MM.1S (cell line): ENCODE measurements at regions not wholly inside any gene's neighbourhood (a gene's known extent, or its start where the extent isn't known, plus 50 kb on each side); places are given as distances from the start of the nearest gene placed in this dataset.

Experiments used
- DNase-seq: peaks from one replicate; pipeline ENCODE4 v3.0.0-alpha.2; 2015
- H2AFZ ChIP-seq: fragments of 300-600 bp; sonication (generic); 2 replicates; pipeline ENCODE4 v1.6.0; 2016; ENCODE audit warnings: antibody characterized with exemption, low read length
- H3F3A ChIP-seq: fragments of 300-600 bp; sonication (generic); 2 replicates; pipeline ENCODE4 v1.6.1; 2016; ENCODE audit warnings: mild to moderate bottlenecking, antibody characterized with exemption, low read length, moderate library complexity, mixed read lengths; ENCODE audit not compliant: insufficient read depth
- H3K27ac ChIP-seq: fragments of 300-600 bp; sonication (generic); 2 replicates; pipeline ENCODE4 v1.5.1; 2016; ENCODE audit warnings: mild to moderate bottlenecking, low read length
- H3K27me3 ChIP-seq: fragments of 300-600 bp; sonication (generic); replicated peaks from 2 replicates; pipeline ENCODE4 v1.6.0; 2016; ENCODE audit warnings: low read length; ENCODE audit not compliant: insufficient read depth
- H3K36me3 ChIP-seq: fragments of 300-600 bp; sonication (generic); replicated peaks from 2 replicates; pipeline ENCODE4 v1.6.1; 2016; ENCODE audit warnings: mild to moderate bottlenecking, low read length, mixed read lengths; ENCODE audit not compliant: insufficient read depth
- H3K4me1 ChIP-seq: fragments of 300-600 bp; sonication (generic); 2 replicates; pipeline ENCODE4 v1.6.1; 2016; ENCODE audit warnings: low read length, mixed read lengths
- H3K4me2 ChIP-seq: fragments of 300-600 bp; sonication (generic); 2 replicates; pipeline ENCODE4 v1.6.0; 2016; ENCODE audit warnings: low read depth, low read length
- H3K4me3 ChIP-seq: fragments of 300-600 bp; sonication (generic); 2 replicates; pipeline ENCODE4 v1.5.1; 2016; ENCODE audit warnings: low read length, mixed read lengths
- H3K79me2 ChIP-seq: fragments of 300-600 bp; sonication (generic); 2 replicates; pipeline ENCODE4 v1.6.1; 2016; ENCODE audit warnings: mixed run types, low read length, mixed read lengths
- H3K9ac ChIP-seq: fragments of 300-600 bp; sonication (generic); 2 replicates; pipeline ENCODE4 v1.6.1; 2016; ENCODE audit warnings: low read length, mixed read lengths
- H3K9me2 ChIP-seq: fragments of 300-600 bp; sonication (generic); replicated peaks from 2 replicates; pipeline ENCODE4 v1.6.1; 2016; ENCODE audit warnings: mild to moderate bottlenecking, low read length, mixed read lengths; ENCODE audit not compliant: insufficient read depth
- H3K9me3 ChIP-seq: fragments of 300-600 bp; sonication (generic); replicated peaks from 2 replicates; pipeline ENCODE4 v1.6.1; 2016; ENCODE audit warnings: mild to moderate bottlenecking, low read length, mixed read lengths; ENCODE audit not compliant: insufficient read depth
- H4K20me1 ChIP-seq: fragments of 300-600 bp; sonication (generic); 2 replicates; pipeline ENCODE4 v1.6.1; 2016; ENCODE audit warnings: mild to moderate bottlenecking, low read length, moderate library complexity, mixed read lengths; ENCODE audit not compliant: insufficient read depth
- EZH2 ChIP-seq: fragments of 300-600 bp; sonication (generic); optimal IDR thresholded peaks from 2 replicates; pipeline ENCODE3; 2017; ENCODE audit warnings: low read depth, mild to moderate bottlenecking, antibody characterized with exemption, low read length, mixed read lengths
- EZH2phosphoT487 ChIP-seq: fragments of 300-600 bp; sonication (generic); IDR thresholded peaks from 2 replicates; pipeline ENCODE4 v1.6.1; 2018; ENCODE audit warnings: antibody characterized with exemption, low read length
- TF ChIP-seq, protein P1 (sequence below): fragments of 300-600 bp; sonication (generic); IDR thresholded peaks from 2 replicates; pipeline ENCODE4 v1.5.1; 2016; ENCODE audit warnings: antibody characterized with exemption, low read length, mixed read lengths

DNA sequence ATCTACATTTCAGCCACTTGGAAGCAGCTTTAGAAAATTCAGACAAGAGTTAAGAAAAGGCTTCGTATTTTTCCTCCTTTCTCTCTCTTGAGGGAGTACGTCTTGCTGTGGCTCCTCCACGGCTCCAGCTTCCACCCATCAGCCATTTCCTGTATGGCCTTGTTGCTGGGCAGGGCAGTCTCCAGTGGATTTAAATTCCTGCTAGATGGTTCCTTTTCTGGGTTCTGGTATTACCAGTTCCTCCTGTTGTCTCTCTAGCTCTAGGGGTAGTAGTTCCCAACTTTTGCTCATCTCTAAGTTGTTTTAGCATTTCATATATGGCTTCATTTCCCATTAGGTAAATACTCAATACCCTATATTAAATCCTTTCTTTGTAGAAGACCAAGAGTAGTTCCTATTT, 1098.3 kb downstream of the ADGRL2 start:
- no peaks in the 10 kb centered on the region for H3K79me2 ChIP-seq
- TF ChIP-seq EZH2phosphoT487, result no peak
- TF ChIP-seq, protein P1, sequence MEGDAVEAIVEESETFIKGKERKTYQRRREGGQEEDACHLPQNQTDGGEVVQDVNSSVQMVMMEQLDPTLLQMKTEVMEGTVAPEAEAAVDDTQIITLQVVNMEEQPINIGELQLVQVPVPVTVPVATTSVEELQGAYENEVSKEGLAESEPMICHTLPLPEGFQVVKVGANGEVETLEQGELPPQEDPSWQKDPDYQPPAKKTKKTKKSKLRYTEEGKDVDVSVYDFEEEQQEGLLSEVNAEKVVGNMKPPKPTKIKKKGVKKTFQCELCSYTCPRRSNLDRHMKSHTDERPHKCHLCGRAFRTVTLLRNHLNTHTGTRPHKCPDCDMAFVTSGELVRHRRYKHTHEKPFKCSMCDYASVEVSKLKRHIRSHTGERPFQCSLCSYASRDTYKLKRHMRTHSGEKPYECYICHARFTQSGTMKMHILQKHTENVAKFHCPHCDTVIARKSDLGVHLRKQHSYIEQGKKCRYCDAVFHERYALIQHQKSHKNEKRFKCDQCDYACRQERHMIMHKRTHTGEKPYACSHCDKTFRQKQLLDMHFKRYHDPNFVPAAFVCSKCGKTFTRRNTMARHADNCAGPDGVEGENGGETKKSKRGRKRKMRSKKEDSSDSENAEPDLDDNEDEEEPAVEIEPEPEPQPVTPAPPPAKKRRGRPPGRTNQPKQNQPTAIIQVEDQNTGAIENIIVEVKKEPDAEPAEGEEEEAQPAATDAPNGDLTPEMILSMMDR, result no peak
- TF ChIP-seq EZH2, result no peak
- no peak overlapping the region for H3K4me3 ChIP-seq
- no peak for DNase-seq
- H3K27me3 ChIP-seq, result no peaks in the 10 kb centered on the region
- no peaks in the 10 kb centered on the region for H3F3A ChIP-seq
- no peaks in the 10 kb centered on the region for H3K9me3 ChIP-seq
- H3K27ac ChIP-seq, result no peak overlapping the region
- no peaks in the 10 kb centered on the region for H3K36me3 ChIP-seq
- H3K4me2 ChIP-seq, result no peak overlapping the region
- H3K4me1 ChIP-seq, result no peaks in the 10 kb centered on the region
- H3K9ac ChIP-seq, result no peak overlapping the region
- H3K9me2 ChIP-seq, result no peaks in the 10 kb centered on the region
- H2AFZ ChIP-seq, result no peak overlapping the region
- no peaks in the 10 kb centered on the region for H4K20me1 ChIP-seq

DNA sequence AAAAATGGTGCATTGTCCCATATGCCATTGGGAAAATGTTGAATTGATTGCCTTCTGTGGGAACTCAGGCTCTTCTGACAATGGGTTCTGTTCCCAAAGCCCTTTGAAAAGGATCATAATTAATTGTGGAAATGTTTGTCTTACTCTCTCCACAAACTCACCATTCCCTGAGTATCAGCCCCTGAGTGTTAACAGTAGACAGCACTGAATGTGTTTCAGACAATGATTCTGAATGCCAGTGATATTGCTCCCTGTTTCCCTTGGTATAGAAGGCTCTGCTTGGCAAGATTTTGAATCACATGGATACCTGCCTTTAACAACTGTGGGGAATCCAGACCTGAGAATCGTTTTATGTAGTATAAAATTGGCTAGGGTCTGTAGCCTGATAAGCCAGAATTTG, 1096.8 kb downstream of the ADGRL2 start:
- no peak for DNase-seq
- H3K27ac ChIP-seq, result no peak overlapping the region
- no peak overlapping the region for H3K9ac ChIP-seq
- H3K4me1 ChIP-seq, result no peaks in the 10 kb centered on the region
- no peaks in the 10 kb centered on the region for H3K79me2 ChIP-seq
- H3K4me3 ChIP-seq, result no peak overlapping the region
- no peaks in the 10 kb centered on the region for H3K36me3 ChIP-seq
- H3K9me2 ChIP-seq, result no peaks in the 10 kb centered on the region
- no peaks in the 10 kb centered on the region for H3K9me3 ChIP-seq
- no peaks in the 10 kb centered on the region for H3F3A ChIP-seq
- TF ChIP-seq EZH2 (no peak), EZH2phosphoT487 (no peak)
- TF ChIP-seq, protein P1, result no peak
- H2AFZ ChIP-seq, result no peak overlapping the region
- no peaks in the 10 kb centered on the region for H3K27me3 ChIP-seq
- no peak overlapping the region for H3K4me2 ChIP-seq
- H4K20me1 ChIP-seq, result no peaks in the 10 kb centered on the region

DNA sequence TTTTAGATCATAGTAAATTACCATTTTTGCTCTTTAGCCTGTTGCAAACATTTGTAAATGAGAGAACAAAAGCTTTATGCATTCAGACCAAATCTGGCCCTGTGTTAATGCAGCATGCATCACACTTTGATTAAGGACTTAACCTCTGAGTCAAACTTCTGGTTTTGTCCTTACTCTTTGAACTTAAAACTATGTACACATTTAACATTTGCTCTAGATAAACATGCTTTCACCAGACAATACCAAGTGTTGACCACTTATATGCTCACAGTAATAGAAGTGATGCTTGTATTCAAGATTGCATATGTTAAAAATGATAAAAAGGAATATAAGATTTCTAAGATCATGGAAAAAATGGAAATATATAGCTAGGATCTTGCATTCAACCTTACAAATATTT, 1095.3 kb downstream of the ADGRL2 start:
- TF ChIP-seq EZH2 (no peak), EZH2phosphoT487 (no peak)
- TF ChIP-seq, protein P1, result no peak
- Histone ChIP-seq H3K9me2 (no peaks in the 10 kb centered on the region), H3K4me3 (no peak overlapping the region), H3K4me2 (no peak overlapping the region), H3K36me3 (no peaks in the 10 kb centered on the region), H3F3A (no peaks in the 10 kb centered on the region), H3K9me3 (no peaks in the 10 kb centered on the region), H3K9ac (no peak overlapping the region), H4K20me1 (no peaks in the 10 kb centered on the region), H2AFZ (no peak overlapping the region), H3K27ac (no peak overlapping the region), H3K79me2 (no peaks in the 10 kb centered on the region), H3K4me1 (no peaks in the 10 kb centered on the region), H3K27me3 (no peaks in the 10 kb centered on the region)
- DNase-seq, result no peak
